ENCODE measurements at regions not wholly inside any gene's neighbourhood (a gene's known extent, or its start where the extent isn't known, plus 50 kb on each side); places are given as distances from the start of the nearest gene placed in this dataset.

DNA sequence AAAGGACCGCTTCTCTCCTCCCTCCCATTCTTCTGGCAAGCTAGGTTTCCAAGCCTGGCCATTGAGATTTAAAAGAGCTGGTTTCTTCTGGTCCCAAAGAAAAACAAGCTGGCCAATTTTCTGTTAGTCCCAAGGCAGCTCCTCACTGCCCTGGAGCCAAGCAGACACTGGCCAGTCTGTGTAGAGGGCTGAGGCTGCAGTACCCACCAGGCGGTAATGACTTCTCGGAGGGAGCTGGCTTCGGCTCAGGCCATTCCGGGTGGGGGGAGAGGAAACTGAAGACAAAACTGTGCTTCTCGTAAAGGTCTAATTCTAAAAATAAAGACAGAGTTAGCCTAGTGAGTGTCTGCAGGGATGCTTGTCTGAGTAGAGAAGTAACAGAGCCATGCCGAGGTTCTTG, 78.5 kb upstream of the SMAD3 start:
- no peak overlapping the region for H3K9ac ChIP-seq (ENCODE audit: low read depth, low read length)
- H3K36me3 ChIP-seq (ENCODE audit: control insufficient read depth, insufficient read depth, low read length) = no peaks in the 10 kb centered on the region
- no peak overlapping the region for H3K23ac ChIP-seq (ENCODE audit: low read depth, low read length)
- no peak overlapping the region for H3K27ac ChIP-seq (ENCODE audit: insufficient read depth, low read length)
- H4K5ac ChIP-seq (ENCODE audit: low read depth, low read length) = no peak overlapping the region
- H2BK20ac ChIP-seq (ENCODE audit: low read depth, low read length) = no peak overlapping the region
- DNase-seq (no peak), ATAC-seq (ENCODE audit: low read depth) (no peak)
- TF ChIP-seq MAFK (IDR thresholded peaks at IDR 0.05; ENCODE audit: low read depth, low read length) (no peak), RCOR1 (IDR thresholded peaks at IDR 0.05; ENCODE audit: insufficient replicate concordance, low read length) (no peak), BHLHE40 (IDR thresholded peaks at IDR 0.05; ENCODE audit: low read depth, low read length) (no peak), RFX5 (IDR thresholded peaks at IDR 0.05; ENCODE audit: low read depth, low read length) (no peak), RAD21 (IDR thresholded peaks at IDR 0.05; ENCODE audit: low read length) (no peak), FOS (IDR thresholded peaks at IDR 0.05; ENCODE audit: low read depth, low read length) (no peak), NFE2L2 (IDR thresholded peaks at IDR 0.05; ENCODE audit: low read depth, low read length) (no peak), SMC3 (IDR thresholded peaks at IDR 0.05; ENCODE audit: low read depth, low read length) (no peak), POLR2A (IDR thresholded peaks at IDR 0.05; ENCODE audit: low read depth, low read length) (no peak), MXI1 (IDR thresholded peaks at IDR 0.05; ENCODE audit: borderline replicate concordance, low read depth, low read length) (no peak), MAZ (IDR thresholded peaks at IDR 0.05; ENCODE audit: borderline replicate concordance, low read depth, low read length) (no peak), CHD1 (IDR thresholded peaks at IDR 0.05; ENCODE audit: low read depth, low read length) (no peak), CEBPB (IDR thresholded peaks at IDR 0.05; ENCODE audit: low read depth, low read length) (no peak)
- TF ChIP-seq, protein P1, sequence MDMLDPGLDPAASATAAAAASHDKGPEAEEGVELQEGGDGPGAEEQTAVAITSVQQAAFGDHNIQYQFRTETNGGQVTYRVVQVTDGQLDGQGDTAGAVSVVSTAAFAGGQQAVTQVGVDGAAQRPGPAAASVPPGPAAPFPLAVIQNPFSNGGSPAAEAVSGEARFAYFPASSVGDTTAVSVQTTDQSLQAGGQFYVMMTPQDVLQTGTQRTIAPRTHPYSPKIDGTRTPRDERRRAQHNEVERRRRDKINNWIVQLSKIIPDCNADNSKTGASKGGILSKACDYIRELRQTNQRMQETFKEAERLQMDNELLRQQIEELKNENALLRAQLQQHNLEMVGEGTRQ (IDR thresholded peaks at IDR 0.05; ENCODE audit: low read depth, low read length) = no peak
- TF ChIP-seq, protein P2, sequence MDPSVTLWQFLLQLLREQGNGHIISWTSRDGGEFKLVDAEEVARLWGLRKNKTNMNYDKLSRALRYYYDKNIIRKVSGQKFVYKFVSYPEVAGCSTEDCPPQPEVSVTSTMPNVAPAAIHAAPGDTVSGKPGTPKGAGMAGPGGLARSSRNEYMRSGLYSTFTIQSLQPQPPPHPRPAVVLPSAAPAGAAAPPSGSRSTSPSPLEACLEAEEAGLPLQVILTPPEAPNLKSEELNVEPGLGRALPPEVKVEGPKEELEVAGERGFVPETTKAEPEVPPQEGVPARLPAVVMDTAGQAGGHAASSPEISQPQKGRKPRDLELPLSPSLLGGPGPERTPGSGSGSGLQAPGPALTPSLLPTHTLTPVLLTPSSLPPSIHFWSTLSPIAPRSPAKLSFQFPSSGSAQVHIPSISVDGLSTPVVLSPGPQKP (IDR thresholded peaks at IDR 0.05; ENCODE audit: borderline replicate concordance, low read depth, low read length) = no peak
- TF ChIP-seq, protein P3, sequence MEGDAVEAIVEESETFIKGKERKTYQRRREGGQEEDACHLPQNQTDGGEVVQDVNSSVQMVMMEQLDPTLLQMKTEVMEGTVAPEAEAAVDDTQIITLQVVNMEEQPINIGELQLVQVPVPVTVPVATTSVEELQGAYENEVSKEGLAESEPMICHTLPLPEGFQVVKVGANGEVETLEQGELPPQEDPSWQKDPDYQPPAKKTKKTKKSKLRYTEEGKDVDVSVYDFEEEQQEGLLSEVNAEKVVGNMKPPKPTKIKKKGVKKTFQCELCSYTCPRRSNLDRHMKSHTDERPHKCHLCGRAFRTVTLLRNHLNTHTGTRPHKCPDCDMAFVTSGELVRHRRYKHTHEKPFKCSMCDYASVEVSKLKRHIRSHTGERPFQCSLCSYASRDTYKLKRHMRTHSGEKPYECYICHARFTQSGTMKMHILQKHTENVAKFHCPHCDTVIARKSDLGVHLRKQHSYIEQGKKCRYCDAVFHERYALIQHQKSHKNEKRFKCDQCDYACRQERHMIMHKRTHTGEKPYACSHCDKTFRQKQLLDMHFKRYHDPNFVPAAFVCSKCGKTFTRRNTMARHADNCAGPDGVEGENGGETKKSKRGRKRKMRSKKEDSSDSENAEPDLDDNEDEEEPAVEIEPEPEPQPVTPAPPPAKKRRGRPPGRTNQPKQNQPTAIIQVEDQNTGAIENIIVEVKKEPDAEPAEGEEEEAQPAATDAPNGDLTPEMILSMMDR (conservative IDR thresholded peaks at IDR 0.05; ENCODE audit: low read depth, low read length) = no peak
- no peak overlapping the region for H2BK120ac ChIP-seq (ENCODE audit: low read depth, low read length)
- H2AFZ ChIP-seq (replicated peaks; ENCODE audit: low read length, poor library complexity) = no peak overlapping the region
- H3K9me3 ChIP-seq (ENCODE audit: control insufficient read depth, insufficient read depth, low read length) = peaks cover 8% of the 10 kb centered on the region
- H2BK5ac ChIP-seq (ENCODE audit: low read depth, low read length, poor library complexity, severe bottlenecking) = no peak overlapping the region
- H2AK5ac ChIP-seq (ENCODE audit: low read depth, low read length) = no peak overlapping the region
- no peak overlapping the region for H3K4me2 ChIP-seq (ENCODE audit: low read depth, low read length)
- H4K8ac ChIP-seq (ENCODE audit: low read depth in 2 of 2, low read length in 2 of 2) = no peak overlapping the region
- peak overlapping the region; percentile 22 for H2AK9ac ChIP-seq (replicated peaks; ENCODE audit: low read depth, low read length, poor library complexity)
- no TSS peak for BruUV-seq (replicated peaks)
- H3K56ac ChIP-seq (ENCODE audit: extremely low read depth, insufficient read depth, low read length) = no peak overlapping the region
- no peak overlapping the region for H2BK15ac ChIP-seq (ENCODE audit: low read depth, low read length)
- no peak overlapping the region for H3K4ac ChIP-seq (ENCODE audit: low read depth, low read length)
- no peak overlapping the region for H3K4me3 ChIP-seq (ENCODE audit: insufficient read depth, low read depth, low read length)
- no peak overlapping the region for H3K14ac ChIP-seq (replicated peaks; ENCODE audit: low read depth, low read length)
- intact Hi-C loops (cut with micrococcal nuclease) (no loop called here), dilution Hi-C loops (cut with HindIII; ENCODE audit: low sequenced_read_pairs, unreplicated experiment) (no loop called here), in situ Hi-C loops (cut with MboI; ENCODE audit: low sequenced_read_pairs) (no loop called here)
- H3K4me1 ChIP-seq (ENCODE audit: control insufficient read depth, insufficient read depth, low read length) = no peaks in the 10 kb centered on the region
- ChIA-PET POLR2A (ENCODE audit: unreplicated experiment) (no interaction called here), CTCF (no interaction called here)
- no peak overlapping the region for H3K18ac ChIP-seq (ENCODE audit: low read depth, low read length)
- no peaks in the 10 kb centered on the region for H3K79me1 ChIP-seq (ENCODE audit: low read depth in 1 of 2, low read length in 2 of 2)
- H3K27me3 ChIP-seq (ENCODE audit: control insufficient read depth, insufficient read depth, low read length) = peaks cover 5% of the 10 kb centered on the region; the same call in 1 of the 2 replicates
- no peaks in the 10 kb centered on the region for H4K20me1 ChIP-seq (ENCODE audit: insufficient read depth, low read length)
- H4K91ac ChIP-seq (ENCODE audit: insufficient read depth, low read depth, low read length) = no peak overlapping the region
- no peaks in the 10 kb centered on the region for H3K9me1 ChIP-seq (ENCODE audit: insufficient read depth, low read length)
- 86% methylated on average over 4 of the region's 7 CpGs; no CpG with 5 or more reads in 1 of the 2 experiments for WGBS, 2 experiments (ENCODE audit: extremely low coverage in 2 of 2, insufficient read length in 1 of 2)
